ENCODE measurements at regions not wholly inside any gene's neighbourhood (a gene's known extent, or its start where the extent isn't known, plus 50 kb on each side); places are given as distances from the start of the nearest gene placed in this dataset.

- TF ChIP-seq TAF1 (IDR thresholded peaks at IDR 0.05; ENCODE audit: borderline replicate concordance, low read depth, low read length) (no peak), POLR2A (IDR thresholded peaks at IDR 0.05; ENCODE audit: low read depth, low read length) (no peak)
Measured at GRCh38 chr16:13866073-13866472, 53.9 kb upstream of the ERCC4 start.
